A549 (cell line): ENCODE measurements at regions not wholly inside any gene's neighbourhood (a gene's known extent, or its start where the extent isn't known, plus 50 kb on each side); places are given as distances from the start of the nearest gene placed in this dataset.

Experiments
- BHLHE40 ChIP-seq: IDR thresholded peaks from 2 replicates; pipeline ENCODE4 v1.6.1; 2012; ENCODE audit warnings: low read depth, low read length, inconsistent platforms
- E2F6 ChIP-seq: IDR thresholded peaks from 2 replicates; pipeline ENCODE4 v1.6.1; 2012; ENCODE audit warnings: low read depth, borderline replicate concordance
- EP300 ChIP-seq, 2 experiments: fragments of >200 bp; sonication (Bioruptor Twin); formaldehyde crosslinking; IDR thresholded peaks; 2 replicates in 1 of 2; 3 replicates in 1 of 2; pipeline ENCODE4 v1.6.1; 2016 to 2017
- HEYL ChIP-seq: fragments of 250-450 bp; sonication (Bioruptor Pico); IDR thresholded peaks from 2 replicates; pipeline ENCODE4 v1.8.0; 2021; ENCODE audit warnings: mild to moderate bottlenecking, moderate library complexity
- PHF8 ChIP-seq: fragments of 200-600 bp; sonication (generic); IDR thresholded peaks from 2 replicates; pipeline ENCODE4 v1.6.1; 2016; ENCODE audit warnings: low read depth, mild to moderate bottlenecking, antibody characterized with exemption, moderate library complexity, borderline replicate concordance
- TF ChIP-seq, protein P1 (sequence below): IDR thresholded peaks from 2 replicates; pipeline ENCODE4 v1.6.1; 2012
- TF ChIP-seq, protein P2 (sequence below): fragments of >200 bp; sonication (Bioruptor Twin); formaldehyde crosslinking; IDR thresholded peaks from 3 replicates; pipeline ENCODE4 v1.5.1; 2016
- TF ChIP-seq, protein P3 (sequence below): IDR thresholded peaks from 2 replicates; pipeline ENCODE4 v1.6.1; 2012

DNA sequence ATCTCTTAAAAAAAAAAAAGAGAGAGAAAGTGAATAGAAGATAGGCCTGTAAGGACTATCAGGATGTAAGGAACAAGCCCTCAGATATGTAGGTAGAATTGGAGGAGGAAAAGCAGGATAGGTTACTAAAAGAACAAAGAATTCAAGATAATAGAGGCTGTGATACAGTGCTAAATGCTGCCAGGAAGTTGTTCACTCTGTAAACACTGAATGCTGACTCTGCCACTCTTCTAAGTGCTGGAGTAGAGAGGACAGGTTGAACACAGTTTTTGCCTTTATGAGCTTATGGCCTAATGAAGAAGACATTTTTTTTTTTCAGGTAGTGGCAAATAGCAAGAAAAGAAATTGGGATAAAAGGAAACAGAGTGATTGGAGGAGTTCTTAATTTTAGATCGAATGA lies 90.6 kb upstream of the ZNF678 start:
- TF ChIP-seq EP300 (IDR thresholded peaks at IDR 0.05) = no peak
- TF ChIP-seq, protein P1, sequence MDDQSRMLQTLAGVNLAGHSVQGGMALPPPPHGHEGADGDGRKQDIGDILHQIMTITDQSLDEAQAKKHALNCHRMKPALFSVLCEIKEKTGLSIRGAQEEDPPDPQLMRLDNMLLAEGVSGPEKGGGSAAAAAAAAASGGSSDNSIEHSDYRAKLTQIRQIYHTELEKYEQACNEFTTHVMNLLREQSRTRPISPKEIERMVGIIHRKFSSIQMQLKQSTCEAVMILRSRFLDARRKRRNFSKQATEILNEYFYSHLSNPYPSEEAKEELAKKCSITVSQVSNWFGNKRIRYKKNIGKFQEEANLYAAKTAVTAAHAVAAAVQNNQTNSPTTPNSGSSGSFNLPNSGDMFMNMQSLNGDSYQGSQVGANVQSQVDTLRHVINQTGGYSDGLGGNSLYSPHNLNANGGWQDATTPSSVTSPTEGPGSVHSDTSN = no peak
- no peak for TF ChIP-seq BHLHE40
- TF ChIP-seq, protein P2, sequence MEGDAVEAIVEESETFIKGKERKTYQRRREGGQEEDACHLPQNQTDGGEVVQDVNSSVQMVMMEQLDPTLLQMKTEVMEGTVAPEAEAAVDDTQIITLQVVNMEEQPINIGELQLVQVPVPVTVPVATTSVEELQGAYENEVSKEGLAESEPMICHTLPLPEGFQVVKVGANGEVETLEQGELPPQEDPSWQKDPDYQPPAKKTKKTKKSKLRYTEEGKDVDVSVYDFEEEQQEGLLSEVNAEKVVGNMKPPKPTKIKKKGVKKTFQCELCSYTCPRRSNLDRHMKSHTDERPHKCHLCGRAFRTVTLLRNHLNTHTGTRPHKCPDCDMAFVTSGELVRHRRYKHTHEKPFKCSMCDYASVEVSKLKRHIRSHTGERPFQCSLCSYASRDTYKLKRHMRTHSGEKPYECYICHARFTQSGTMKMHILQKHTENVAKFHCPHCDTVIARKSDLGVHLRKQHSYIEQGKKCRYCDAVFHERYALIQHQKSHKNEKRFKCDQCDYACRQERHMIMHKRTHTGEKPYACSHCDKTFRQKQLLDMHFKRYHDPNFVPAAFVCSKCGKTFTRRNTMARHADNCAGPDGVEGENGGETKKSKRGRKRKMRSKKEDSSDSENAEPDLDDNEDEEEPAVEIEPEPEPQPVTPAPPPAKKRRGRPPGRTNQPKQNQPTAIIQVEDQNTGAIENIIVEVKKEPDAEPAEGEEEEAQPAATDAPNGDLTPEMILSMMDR = no peak
- TF ChIP-seq HEYL (CRISPR knock-in tag) = no peak
- TF ChIP-seq, protein P3, sequence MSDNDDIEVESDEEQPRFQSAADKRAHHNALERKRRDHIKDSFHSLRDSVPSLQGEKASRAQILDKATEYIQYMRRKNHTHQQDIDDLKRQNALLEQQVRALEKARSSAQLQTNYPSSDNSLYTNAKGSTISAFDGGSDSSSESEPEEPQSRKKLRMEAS = no peak
- no peak for TF ChIP-seq E2F6
- no peak for TF ChIP-seq PHF8
